MCF 10A (cell line): ENCODE measurements at regions not wholly inside any gene's neighbourhood (a gene's known extent, or its start where the extent isn't known, plus 50 kb on each side); places are given as distances from the start of the nearest gene placed in this dataset.

Experiments used
- BruUV-seq: library from RNA; stranded (reverse); fragments of 400-500 nt; replicated peaks from 2 replicates; lab custom pipeline; 2021; lab: Mats Ljungman, UMichigan
- CTCF ChIA-PET: fragments of 300-600 bp; sonication (Branson Sonifier 250); formaldehyde crosslinking; extraction: SDS; loops from one replicate; lab custom pipeline; 2021; ENCODE audit warnings: antibody characterized with exemption, inconsistent platforms; lab: Yijun Ruan, JAX
- POLR2A ChIA-PET: fragments of 300-600, 350-650 bp; sonication (Branson Sonifier 250); formaldehyde crosslinking; extraction: SDS; loops from one replicate; lab custom pipeline; 2020; ENCODE audit warnings: antibody characterized with exemption, inconsistent platforms; lab: Yijun Ruan, JAX
- DNase-seq: peaks from one replicate; pipeline ENCODE4 v3.0.0-alpha.2; 2018; ENCODE audit not compliant: unreplicated experiment
- H3K27ac Mint-ChIP-seq: one replicate; pipeline ENCODE4 v1.8.0; 2022; ENCODE audit warnings: mild to moderate bottlenecking, low read depth, mixed read lengths; ENCODE audit not compliant: unreplicated experiment
- H3K27me3 Mint-ChIP-seq: one replicate; pipeline ENCODE4 v1.8.0; 2022; ENCODE audit warnings: mixed read lengths; ENCODE audit not compliant: insufficient read depth, unreplicated experiment
- H3K36me3 Mint-ChIP-seq: one replicate; pipeline ENCODE4 v1.8.0; 2022; ENCODE audit warnings: mild to moderate bottlenecking, moderate library complexity, mixed read lengths; ENCODE audit not compliant: insufficient read depth, unreplicated experiment
- H3K4me1 Mint-ChIP-seq: one replicate; pipeline ENCODE4 v1.8.0; 2022; ENCODE audit warnings: mixed read lengths; ENCODE audit not compliant: insufficient read depth, unreplicated experiment
- H3K4me3 Mint-ChIP-seq: one replicate; pipeline ENCODE4 v1.8.0; 2022; ENCODE audit warnings: mild to moderate bottlenecking, moderate library complexity, mixed read lengths; ENCODE audit not compliant: unreplicated experiment
- H3K9me3 Mint-ChIP-seq: one replicate; pipeline ENCODE4 v1.8.0; 2022; ENCODE audit warnings: mixed read lengths; ENCODE audit not compliant: unreplicated experiment
- CTCF ChIP-seq: fragments of 200-600 bp; IDR thresholded peaks from one replicate; pipeline ENCODE4 v1.8.0; 2022; ENCODE audit warnings: antibody characterized with exemption, mild to moderate bottlenecking; ENCODE audit not compliant: unreplicated experiment
- intact Hi-C: fragments of 100-400 bp; cut with micrococcal nuclease; formaldehyde crosslinking; loops from 2 replicates; pipeline ENCODE4 v1.14.1; 2022

DNA sequence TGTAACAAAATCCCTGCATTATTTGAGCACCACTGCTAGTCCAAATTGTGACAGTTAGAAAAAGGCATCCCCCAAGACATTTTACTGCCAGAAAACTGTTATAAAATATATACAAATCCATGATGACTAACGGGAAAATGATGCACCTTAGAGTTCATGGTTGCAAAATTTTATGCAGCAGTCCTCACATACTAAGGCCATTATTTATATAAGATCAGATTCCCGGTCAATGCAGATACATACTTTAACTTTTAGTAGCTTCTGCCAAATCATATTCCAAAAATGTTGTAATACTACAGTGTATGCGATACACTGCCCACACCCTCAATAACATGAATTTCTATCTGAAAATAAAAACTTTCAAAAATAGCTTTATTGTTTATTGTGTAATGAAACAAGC lies 239.9 kb upstream of the ZNF32 start:
- POLR2A ChIA-PET = no interaction called here
- no TSS peak for BruUV-seq
- no peaks in the 10 kb centered on the region for H3K9me3 Mint-ChIP-seq
- peak; percentile 69 for DNase-seq
- no peak for TF ChIP-seq CTCF
- H3K4me3 Mint-ChIP-seq = no peak overlapping the region
- peaks cover 6% of the 10 kb centered on the region for H3K4me1 Mint-ChIP-seq
- intact Hi-C loops = no loop called here
- H3K36me3 Mint-ChIP-seq = peaks cover 6% of the 10 kb centered on the region
- CTCF ChIA-PET = no interaction called here
- H3K27me3 Mint-ChIP-seq = no peaks in the 10 kb centered on the region
- no peak overlapping the region for H3K27ac Mint-ChIP-seq

DNA sequence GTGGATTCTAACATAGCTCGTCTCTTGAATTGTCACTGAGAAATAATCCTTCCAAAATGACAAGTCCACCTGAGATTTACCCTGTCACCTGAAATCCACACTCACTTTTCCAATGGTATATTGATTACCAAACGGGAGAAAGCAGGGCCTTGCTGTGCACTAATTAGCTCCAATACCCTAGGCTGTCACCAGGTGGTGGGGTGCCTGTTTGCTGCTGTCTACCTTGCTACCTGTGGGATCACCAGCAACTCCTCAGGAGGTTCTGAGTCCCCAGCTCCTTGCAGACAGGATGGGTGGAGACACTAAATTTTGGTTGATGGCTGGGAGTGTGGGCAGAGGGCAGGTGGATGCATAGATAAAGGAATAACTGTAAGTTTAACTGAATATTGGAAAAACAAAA lies 237.2 kb upstream of the ZNF32 start:
- no TSS peak for BruUV-seq
- Mint-ChIP-seq H3K36me3 (peaks cover 6% of the 10 kb centered on the region), H3K4me1 (peaks cover 6% of the 10 kb centered on the region), H3K27ac (no peak overlapping the region), H3K9me3 (no peaks in the 10 kb centered on the region), H3K27me3 (no peaks in the 10 kb centered on the region), H3K4me3 (no peak overlapping the region)
- POLR2A ChIA-PET = no interaction called here
- no peak for TF ChIP-seq CTCF
- intact Hi-C loops = no loop called here
- CTCF ChIA-PET = no interaction called here
- DNase-seq = no peak

- POLR2A ChIA-PET = no interaction called here
- CTCF ChIA-PET = no interaction called here
- no peak for TF ChIP-seq CTCF
- Mint-ChIP-seq H3K4me1 (peaks cover 6% of the 10 kb centered on the region), H3K4me3 (no peak overlapping the region), H3K27ac (no peak overlapping the region), H3K27me3 (no peaks in the 10 kb centered on the region), H3K36me3 (peaks cover 6% of the 10 kb centered on the region), H3K9me3 (no peaks in the 10 kb centered on the region)
- DNase-seq = no peak
- no TSS peak for BruUV-seq
- intact Hi-C loops = no loop called here
These were observed 236.6 kb upstream of the ZNF32 start for GRCh38 chr10:43885252-43885651.

GRCh38 chr10:43884501-43885105 lies 235.9 kb upstream of the ZNF32 start:
- H3K27ac Mint-ChIP-seq = no peak overlapping the region
- no TSS peak for BruUV-seq
- no peak for DNase-seq
- H3K27me3 Mint-ChIP-seq = no peaks in the 10 kb centered on the region
- CTCF ChIA-PET = interaction anchor here (0.7 kb wide), 1 partner anchor 125 kb away, joined by 3 read pairs; no protein-coding TSS in a partner anchor
- H3K4me3 Mint-ChIP-seq = no peak overlapping the region
- no peak for TF ChIP-seq CTCF
- H3K9me3 Mint-ChIP-seq = no peaks in the 10 kb centered on the region
- POLR2A ChIA-PET = no interaction called here
- H3K4me1 Mint-ChIP-seq = peaks cover 6% of the 10 kb centered on the region
- peaks cover 6% of the 10 kb centered on the region for H3K36me3 Mint-ChIP-seq
- intact Hi-C loops = no loop called here
